HepG2 (cell line): ENCODE measurements at regions not wholly inside any gene's neighbourhood (a gene's known extent, or its start where the extent isn't known, plus 50 kb on each side); places are given as distances from the start of the nearest gene placed in this dataset.

ENCODE experiments used
- ATAC-seq: fragments of 200-7000 bp; cut with Tn5 transposase; 3 replicates; pipeline ENCODE4 v1.9.1; 2020; ENCODE audit warnings: mild to moderate bottlenecking, moderate library complexity
- BruUV-seq: library from RNA; stranded (reverse); fragments of 400-500 nt; replicated peaks from 2 replicates; lab custom pipeline; 2021; lab: Mats Ljungman, UMichigan
- CTCF ChIA-PET: fragments of 300-600 bp; formaldehyde crosslinking; extraction: SDS; loops from one replicate; lab custom pipeline; 2021; ENCODE audit warnings: low total read pairs, inconsistent platforms, low intra/inter-chr PET ratio; lab: Yijun Ruan, JAX
- POLR2A ChIA-PET: fragments of 350-600 bp; sonication (Branson Sonifier 250); formaldehyde crosslinking; loops from one replicate; lab custom pipeline; 2020; ENCODE audit warnings: antibody characterized with exemption, inconsistent platforms; lab: Yijun Ruan, JAX
- DNase-seq: peaks from one replicate; pipeline ENCODE4 v3.0.0-alpha.2; 2015; ENCODE audit warnings: low spot score
- FAIRE-seq: peaks from 3 replicates; lab custom pipeline; 2011; peaks lifted over from hg19 to GRCh38; lab: Jason Lieb, UNC
- H2AFZ ChIP-seq: one replicate; pipeline ENCODE4 v1.6.1; 2011; ENCODE audit warnings: low read length, inconsistent platforms
- H3K27ac ChIP-seq: fragments of 300-600 bp; 3 replicates; pipeline ENCODE4 v1.8.0; 2011; ENCODE audit warnings: mixed run types, mild to moderate bottlenecking, mixed read lengths, low read length, inconsistent platforms; ENCODE audit not compliant: insufficient read depth; ENCODE audit errors: extremely low read length
- H3K27me3 ChIP-seq, 2 experiments: fragments of 200-600 bp in 1 of 2; 2 replicates in 1 of 2; 3 replicates in 1 of 2; pipeline versions ENCODE4 v1.6.0 to v1.8.0; 2011; ENCODE audit warnings: low read length in 2 of 2, mild to moderate bottlenecking in 2 of 2, moderate library complexity in 2 of 2, inconsistent platforms in 1 of 2; ENCODE audit not compliant: insufficient read depth in 2 of 2, control insufficient read depth in 1 of 2
- H3K36me3 ChIP-seq, 2 experiments: fragments of 200-600 bp in 1 of 2; replicated peaks in 1 of 2; 2 replicates in 1 of 2; 3 replicates in 1 of 2; pipeline versions ENCODE4 v1.5.1 to v1.8.0; 2011; ENCODE audit warnings: low read length in 2 of 2, inconsistent platforms in 1 of 2; ENCODE audit not compliant: insufficient read depth in 2 of 2, control insufficient read depth in 1 of 2
- H3K4me1 ChIP-seq: 2 replicates; pipeline ENCODE4 v1.5.1; 2012; ENCODE audit warnings: low read length, inconsistent platforms; ENCODE audit not compliant: insufficient read depth
- H3K4me2 ChIP-seq: 2 replicates; pipeline ENCODE4 v1.6.0; 2011; ENCODE audit warnings: low read depth, low read length, inconsistent platforms
- H3K4me3 ChIP-seq, 3 experiments: fragments of 200-600 bp in 1 of 3; sonication (generic), shearing (Covaris generic) in 1 of 3; replicated peaks in 1 of 3; 2 replicates each; pipeline ENCODE4 v1.5.1; 2011 to 2016; ENCODE audit warnings: low read length in 3 of 3, inconsistent platforms in 2 of 3, low read depth in 2 of 3, mild to moderate bottlenecking in 2 of 3, control low read depth in 1 of 3, mixed read lengths in 1 of 3; ENCODE audit not compliant: insufficient read depth in 1 of 3
- H3K79me2 ChIP-seq: one replicate; pipeline ENCODE4 v1.6.1; 2011; ENCODE audit warnings: low read length, inconsistent platforms; ENCODE audit not compliant: insufficient read depth
- H3K9ac ChIP-seq: 2 replicates; pipeline ENCODE4 v1.6.0; 2011; ENCODE audit warnings: mild to moderate bottlenecking, low read depth, low read length, inconsistent platforms; ENCODE audit not compliant: insufficient read depth
- H3K9me3 ChIP-seq: 2 replicates; pipeline ENCODE4 v1.5.1; 2012; ENCODE audit warnings: mild to moderate bottlenecking, low read length
- H4K20me1 ChIP-seq: 2 replicates; pipeline ENCODE4 v1.6.0; 2011; ENCODE audit warnings: inconsistent platforms, mild to moderate bottlenecking, low read length, moderate library complexity; ENCODE audit not compliant: insufficient read depth
- HMGXB3 ChIP-seq: sonication (generic); formaldehyde crosslinking; IDR thresholded peaks from 2 replicates; pipeline ENCODE4 v1.4.0; 2020; ENCODE audit warnings: missing genetic modification reagents, borderline replicate concordance
- HNF1B ChIP-seq: sonication (generic); formaldehyde crosslinking; IDR thresholded peaks from 2 replicates; pipeline ENCODE4 v1.5.1; 2020; ENCODE audit warnings: mild to moderate bottlenecking, moderate library complexity, missing genetic modification reagents
- KDM5A ChIP-seq: fragments of 200-600 bp; sonication (generic); IDR thresholded peaks from 2 replicates; pipeline ENCODE4 v1.7.0; 2018; ENCODE audit warnings: antibody characterized with exemption, mild to moderate bottlenecking, low read length, borderline replicate concordance
- NCOR1 ChIP-seq: fragments of 200-600 bp; sonication (generic); IDR thresholded peaks from 2 replicates; pipeline ENCODE4 v1.7.0; 2017; ENCODE audit warnings: antibody characterized with exemption, low read length, borderline replicate concordance
- NKX3-1 ChIP-seq: sonication (generic); formaldehyde crosslinking; IDR thresholded peaks from 2 replicates; pipeline ENCODE4 v1.5.0; 2020; ENCODE audit warnings: missing genetic modification reagents
- SMAD9 ChIP-seq: sonication (generic); formaldehyde crosslinking; IDR thresholded peaks from 2 replicates; pipeline ENCODE4 v1.5.1; 2020; ENCODE audit warnings: mild to moderate bottlenecking, missing genetic modification reagents
- SP5 ChIP-seq: IDR thresholded peaks from 2 replicates; pipeline ENCODE4 v1.6.1; 2016; ENCODE audit warnings: low read depth, borderline replicate concordance
- ZFP91 ChIP-seq: sonication (generic); formaldehyde crosslinking; IDR thresholded peaks from 2 replicates; pipeline ENCODE4 v1.9.0; 2022; ENCODE audit warnings: missing genetic modification reagents, mild to moderate bottlenecking, borderline replicate concordance
- ZNF251 ChIP-seq: sonication (generic); formaldehyde crosslinking; IDR thresholded peaks from 2 replicates; pipeline ENCODE4 v1.9.0; 2021; ENCODE audit warnings: mild to moderate bottlenecking, missing genetic modification reagents
- ZNF367 ChIP-seq: sonication (generic); formaldehyde crosslinking; IDR thresholded peaks from 2 replicates; pipeline ENCODE4 v1.4.0; 2020; ENCODE audit warnings: missing genetic modification reagents, borderline replicate concordance
- ZNF549 ChIP-seq: sonication (generic); formaldehyde crosslinking; IDR thresholded peaks from 2 replicates; pipeline ENCODE4 v1.5.0; 2020; ENCODE audit warnings: missing genetic modification reagents
- ZNF556 ChIP-seq: sonication (generic); formaldehyde crosslinking; IDR thresholded peaks from 2 replicates; pipeline ENCODE4 v1.4.0; 2020; ENCODE audit warnings: mild to moderate bottlenecking, missing genetic modification reagents, borderline replicate concordance
- ZNF563 ChIP-seq: sonication (generic); formaldehyde crosslinking; IDR thresholded peaks from 2 replicates; pipeline ENCODE4 v1.8.0; 2022; ENCODE audit warnings: mild to moderate bottlenecking, moderate library complexity, missing genetic modification reagents
- ZNF639 ChIP-seq: conservative IDR thresholded peaks from 2 replicates; pipeline ENCODE4 v1.6.1; 2018; ENCODE audit warnings: missing genetic modification reagents
- ZNF678 ChIP-seq: sonication (generic); formaldehyde crosslinking; IDR thresholded peaks from 2 replicates; pipeline ENCODE4 v1.4.0; 2020; ENCODE audit warnings: mild to moderate bottlenecking, missing genetic modification reagents
- whole genome bisulfite sequencing: methylation state at CpG from one replicate; pipeline ENCODE4 v1.1.6; 2017; ENCODE audit warnings: low lambda C conversion rate; 5-methylcytosine and 5-hydroxymethylcytosine counted together
- in situ Hi-C: cut with HindIII; loops from 2 replicates; pipeline ENCODE4 v1.10.0; 2017; ENCODE audit warnings: low pct_unique_long_range_greater_than_20kb; ENCODE audit not compliant: extremely low pct_ligation_motif_present
- intact Hi-C: fragments of 100-400 bp; cut with micrococcal nuclease; formaldehyde crosslinking; loops from one replicate; pipeline ENCODE4 v1.10.0; 2022; ENCODE audit not compliant: unreplicated experiment

- TF ChIP-seq NCOR1 = no peak
- TF ChIP-seq ZNF563 (CRISPR knock-in tag) = no peak
- TF ChIP-seq HMGXB3 = no peak
These were observed 112.7 kb upstream of the CTBP2 start (continued) for GRCh38 chr10:125273023-125273422.

GRCh38 chr10:125269716-125270115 lies 109.4 kb upstream of the CTBP2 start:
- ATAC-seq = no peak
- Histone ChIP-seq H3K36me3 (no peaks in the 10 kb centered on the region), H3K27ac (no peak overlapping the region), H4K20me1 (no peaks in the 10 kb centered on the region), H3K9ac (no peak overlapping the region), H3K9me3 (no peaks in the 10 kb centered on the region), H2AFZ (no peak overlapping the region), H3K4me2 (no peak overlapping the region), H3K4me3 (no peak overlapping the region), H3K79me2 (no peaks in the 10 kb centered on the region), H3K27me3 (peaks cover 1 to 15% of the 10 kb centered on the region in 2 experiments; a peak in 3 of 5 replicates), H3K4me1 (no peaks in the 10 kb centered on the region)
- no peak for DNase-seq
- intact Hi-C loops = no loop called here
- in situ Hi-C loops = no loop called here
- ChIA-PET CTCF (no interaction called here), POLR2A (no interaction called here)
- WGBS = 7% methylated on average over 2 of the region's 2 CpGs
- FAIRE-seq = no peak
- TF ChIP-seq HNF1B (no peak), ZNF549 (CRISPR knock-in tag) (no peak), NKX3-1 (no peak), ZNF639 (CRISPR knock-in tag) (no peak), ZNF251 (no peak), SMAD9 (CRISPR knock-in tag) (no peak), SP5 (CRISPR knock-in tag) (no peak), ZNF367 (CRISPR knock-in tag) (no peak), KDM5A (no peak), ZNF556 (no peak), ZFP91 (CRISPR knock-in tag) (no peak), ZNF678 (CRISPR knock-in tag) (no peak)
- no TSS peak for BruUV-seq
